HepG2 (cell line): ENCODE measurements at regions not wholly inside any gene's neighbourhood (a gene's known extent, or its start where the extent isn't known, plus 50 kb on each side); places are given as distances from the start of the nearest gene placed in this dataset.

Source experiments
- EP300 ChIP-seq, 3 experiments: sonication (generic) in 1 of 3; formaldehyde crosslinking in 1 of 3; IDR thresholded peaks; 2 replicates each; pipeline versions ENCODE4 v1.5.1 to v1.6.1; 2011 to 2020; ENCODE audit warnings: low read depth in 2 of 3, low read length in 2 of 3, borderline replicate concordance in 1 of 3, improper control_type of control experiment in 1 of 3, mild to moderate bottlenecking in 1 of 3, missing genetic modification reagents in 1 of 3, moderate library complexity in 1 of 3
- MTA3 ChIP-seq: sonication (generic); formaldehyde crosslinking; IDR thresholded peaks from 2 replicates; pipeline ENCODE4 v1.4.0; 2020; ENCODE audit warnings: missing genetic modification reagents
- TBL1XR1 ChIP-seq: fragments of 150-350 bp; IDR thresholded peaks from 2 replicates; pipeline ENCODE4 v1.6.1; 2014; ENCODE audit warnings: borderline replicate concordance, low read length; ENCODE audit not compliant: partially characterized antibody
- ZNF3 ChIP-seq: IDR thresholded peaks from 2 replicates; pipeline ENCODE4 v1.7.0; 2017; ENCODE audit warnings: inconsistent platforms
- ZNF879 ChIP-seq: sonication (generic); formaldehyde crosslinking; IDR thresholded peaks from 2 replicates; pipeline ENCODE4 v1.8.1; 2023; ENCODE audit warnings: missing genetic modification reagents

DNA sequence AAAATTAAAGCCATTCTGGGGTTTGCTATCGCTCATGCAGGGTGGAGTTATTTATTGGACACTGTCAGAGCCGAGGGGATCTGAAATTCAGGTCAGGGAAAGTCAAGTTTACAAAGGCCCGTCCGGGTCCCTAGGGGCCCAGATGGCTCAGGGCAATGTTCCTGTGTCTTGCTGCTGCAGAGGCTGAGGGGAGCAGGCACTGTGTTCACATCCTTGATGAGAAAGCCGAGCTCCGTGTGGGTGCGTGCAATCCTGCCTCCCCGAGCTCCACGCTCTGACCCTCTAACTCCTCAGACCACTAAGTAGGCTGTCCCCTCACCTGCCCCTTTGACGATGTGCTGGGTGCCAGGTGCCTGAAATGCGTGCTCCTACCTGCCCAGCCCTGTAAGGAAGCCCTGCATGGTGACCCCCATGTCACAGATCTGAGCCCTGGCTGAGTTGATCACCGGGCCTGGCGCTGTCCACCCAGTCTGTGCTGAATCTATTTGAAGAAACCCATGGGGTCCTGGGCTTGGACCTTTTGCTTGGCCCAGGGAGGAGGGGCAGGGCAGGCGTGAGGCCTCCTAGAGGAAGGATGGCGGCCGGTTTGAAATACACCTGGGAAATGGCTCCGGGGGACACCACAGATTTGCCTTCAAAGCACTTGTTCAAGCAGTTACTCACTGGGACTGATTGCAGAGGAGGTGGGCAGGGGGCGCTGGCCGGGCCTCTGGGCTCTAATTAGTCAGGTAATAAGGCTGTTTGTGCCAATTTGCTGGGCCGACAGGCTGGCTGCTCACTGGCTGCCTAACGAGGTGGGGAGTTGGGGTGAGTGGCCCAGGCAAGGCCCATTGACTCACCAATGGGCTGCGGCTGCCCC, 204.3 kb downstream of the KIF26A start:
- no peak for TF ChIP-seq ZNF879 (CRISPR knock-in tag)
- TF ChIP-seq MTA3 (CRISPR knock-in tag), result no peak
- no peak for TF ChIP-seq EP300 (IDR thresholded peaks at IDR 0.05; ENCODE audit: low read depth in 2 of 2, low read length in 2 of 2)
- no peak for TF ChIP-seq EP300 (CRISPR knock-in tag; IDR thresholded peaks at IDR 0.05; ENCODE audit: borderline replicate concordance)
- no peak for TF ChIP-seq ZNF3 (CRISPR knock-in tag)
- no peak for TF ChIP-seq TBL1XR1
